ENCODE measurements at regions not wholly inside any gene's neighbourhood (a gene's known extent, or its start where the extent isn't known, plus 50 kb on each side); places are given as distances from the start of the nearest gene placed in this dataset.

DNA sequence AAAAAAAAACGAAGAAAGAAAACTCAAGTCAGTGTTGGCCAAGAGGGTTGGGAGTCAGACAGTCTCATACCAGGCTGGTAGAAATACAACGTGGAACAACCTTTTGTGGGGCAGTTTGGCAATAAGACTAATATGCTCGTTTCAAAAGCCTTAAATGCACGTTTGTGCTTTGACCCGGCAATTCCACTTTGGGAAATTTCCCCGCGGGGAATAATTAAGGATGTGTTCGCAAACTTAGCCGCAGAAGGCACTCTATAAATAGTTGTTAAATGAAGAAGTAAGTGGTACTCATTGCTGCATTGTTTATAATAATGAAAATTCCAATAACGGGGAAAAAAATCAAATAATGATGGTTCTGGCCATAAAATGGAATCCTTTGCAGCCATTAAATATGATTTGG lies 664.8 kb upstream of the EEF2KMT start:
- no peaks in the 10 kb centered on the region for H3K79me2 ChIP-seq (ENCODE audit: insufficient read depth, low read depth, low read length)
- H3K4me2 ChIP-seq (ENCODE audit: low read length): no peak overlapping the region
- TF ChIP-seq, protein P1, sequence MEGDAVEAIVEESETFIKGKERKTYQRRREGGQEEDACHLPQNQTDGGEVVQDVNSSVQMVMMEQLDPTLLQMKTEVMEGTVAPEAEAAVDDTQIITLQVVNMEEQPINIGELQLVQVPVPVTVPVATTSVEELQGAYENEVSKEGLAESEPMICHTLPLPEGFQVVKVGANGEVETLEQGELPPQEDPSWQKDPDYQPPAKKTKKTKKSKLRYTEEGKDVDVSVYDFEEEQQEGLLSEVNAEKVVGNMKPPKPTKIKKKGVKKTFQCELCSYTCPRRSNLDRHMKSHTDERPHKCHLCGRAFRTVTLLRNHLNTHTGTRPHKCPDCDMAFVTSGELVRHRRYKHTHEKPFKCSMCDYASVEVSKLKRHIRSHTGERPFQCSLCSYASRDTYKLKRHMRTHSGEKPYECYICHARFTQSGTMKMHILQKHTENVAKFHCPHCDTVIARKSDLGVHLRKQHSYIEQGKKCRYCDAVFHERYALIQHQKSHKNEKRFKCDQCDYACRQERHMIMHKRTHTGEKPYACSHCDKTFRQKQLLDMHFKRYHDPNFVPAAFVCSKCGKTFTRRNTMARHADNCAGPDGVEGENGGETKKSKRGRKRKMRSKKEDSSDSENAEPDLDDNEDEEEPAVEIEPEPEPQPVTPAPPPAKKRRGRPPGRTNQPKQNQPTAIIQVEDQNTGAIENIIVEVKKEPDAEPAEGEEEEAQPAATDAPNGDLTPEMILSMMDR (conservative IDR thresholded peaks at IDR 0.05; ENCODE audit: low read length): no peak
- TF ChIP-seq EZH2phosphoT487 (IDR thresholded peaks at IDR 0.05; ENCODE audit: borderline replicate concordance, low read depth, low read length): no peak
- no peaks in the 10 kb centered on the region for H3K9me3 ChIP-seq (ENCODE audit: low read length)
- H3K36me3 ChIP-seq (ENCODE audit: insufficient read depth, low read length): no peaks in the 10 kb centered on the region
- no peaks in the 10 kb centered on the region for H3K9me2 ChIP-seq (ENCODE audit: insufficient read depth, low read length)
- H3K4me3 ChIP-seq (ENCODE audit: low read depth, low read length, poor library complexity, severe bottlenecking): no peak overlapping the region
- ChIA-PET POLR2A (no interaction called here), CTCF (ENCODE audit: unreplicated experiment) (no interaction called here)
- no peaks in the 10 kb centered on the region for H3K4me1 ChIP-seq (ENCODE audit: insufficient read depth, low read length, poor library complexity, severe bottlenecking)
- no peaks in the 10 kb centered on the region for H4K20me1 ChIP-seq (ENCODE audit: insufficient read depth, low read length)
- intact Hi-C loops (cut with micrococcal nuclease; ENCODE audit: unreplicated experiment): no loop called here
- no TSS peak for BruUV-seq (replicated peaks)
- DNase-seq (ENCODE audit: low spot score): no peak
- no peak overlapping the region for H3K27ac ChIP-seq (ENCODE audit: low read depth, low read length, poor library complexity, severe bottlenecking)
- H2AFZ ChIP-seq (ENCODE audit: low read length): no peak overlapping the region

- Histone ChIP-seq H3K9me2 (ENCODE audit: insufficient read depth, low read length) (no peaks in the 10 kb centered on the region), H3K4me3 (ENCODE audit: low read depth, low read length, poor library complexity, severe bottlenecking) (no peak overlapping the region), H3K4me2 (ENCODE audit: low read length) (no peak overlapping the region), H3K27ac (ENCODE audit: low read depth, low read length, poor library complexity, severe bottlenecking) (no peak overlapping the region), H3K79me2 (ENCODE audit: insufficient read depth, low read depth, low read length) (no peaks in the 10 kb centered on the region), H3K36me3 (ENCODE audit: insufficient read depth, low read length) (no peaks in the 10 kb centered on the region), H3K4me1 (ENCODE audit: insufficient read depth, low read length, poor library complexity, severe bottlenecking) (no peaks in the 10 kb centered on the region), H2AFZ (ENCODE audit: low read length) (no peak overlapping the region), H3K9me3 (ENCODE audit: low read length) (no peaks in the 10 kb centered on the region), H4K20me1 (ENCODE audit: insufficient read depth, low read length) (no peaks in the 10 kb centered on the region)
- intact Hi-C loops (cut with micrococcal nuclease; ENCODE audit: unreplicated experiment): no loop called here
- no TSS peak for BruUV-seq (replicated peaks)
- DNase-seq (ENCODE audit: low spot score): no peak
- ChIA-PET CTCF (ENCODE audit: unreplicated experiment) (no interaction called here), POLR2A (no interaction called here)
- TF ChIP-seq, protein P1 (conservative IDR thresholded peaks at IDR 0.05; ENCODE audit: low read length): no peak
- TF ChIP-seq EZH2phosphoT487 (IDR thresholded peaks at IDR 0.05; ENCODE audit: borderline replicate concordance, low read depth, low read length): no peak
Measured at GRCh38 chr16:5761592-5761991, 664.0 kb upstream of the EEF2KMT start.

- H3K9me2 ChIP-seq (ENCODE audit: insufficient read depth, low read length): no peaks in the 10 kb centered on the region
- no peak overlapping the region for H2AFZ ChIP-seq (ENCODE audit: low read length)
- no peak overlapping the region for H3K4me2 ChIP-seq (ENCODE audit: low read length)
- no peak overlapping the region for H3K27ac ChIP-seq (ENCODE audit: low read depth, low read length, poor library complexity, severe bottlenecking)
- BruUV-seq (replicated peaks): no TSS peak
- TF ChIP-seq, protein P1 (conservative IDR thresholded peaks at IDR 0.05; ENCODE audit: low read length): no peak
- no peak for TF ChIP-seq EZH2phosphoT487 (IDR thresholded peaks at IDR 0.05; ENCODE audit: borderline replicate concordance, low read depth, low read length)
- no peak for DNase-seq (ENCODE audit: low spot score)
- no peaks in the 10 kb centered on the region for H3K9me3 ChIP-seq (ENCODE audit: low read length)
- ChIA-PET POLR2A (interaction anchor here (0.6 kb wide), 1 partner anchor 79 kb away, joined by 4 read pairs; no protein-coding TSS in a partner anchor), CTCF (ENCODE audit: unreplicated experiment) (no interaction called here)
- no peaks in the 10 kb centered on the region for H4K20me1 ChIP-seq (ENCODE audit: insufficient read depth, low read length)
- no peaks in the 10 kb centered on the region for H3K79me2 ChIP-seq (ENCODE audit: insufficient read depth, low read depth, low read length)
- no peak overlapping the region for H3K4me3 ChIP-seq (ENCODE audit: low read depth, low read length, poor library complexity, severe bottlenecking)
- no peaks in the 10 kb centered on the region for H3K36me3 ChIP-seq (ENCODE audit: insufficient read depth, low read length)
- intact Hi-C loops (cut with micrococcal nuclease; ENCODE audit: unreplicated experiment): no loop called here
- no peaks in the 10 kb centered on the region for H3K4me1 ChIP-seq (ENCODE audit: insufficient read depth, low read length, poor library complexity, severe bottlenecking)
Measured at GRCh38 chr16:5758281-5758680, 660.7 kb upstream of the EEF2KMT start.
